Epithelial cell of proximal tubule (primary cell): ENCODE measurements at regions not wholly inside any gene's neighbourhood (a gene's known extent, or its start where the extent isn't known, plus 50 kb on each side); places are given as distances from the start of the nearest gene placed in this dataset.

ENCODE experiments used
- DNase-seq: peaks from one replicate; pipeline ENCODE4 v3.0.0-alpha.2; 2011; ENCODE audit warnings: low read depth
- H3K4me3 ChIP-seq: 2 replicates; pipeline ENCODE4 v1.5.1; 2011; ENCODE audit warnings: low read depth, mild to moderate bottlenecking, low read length
- TF ChIP-seq, protein P1 (sequence below): conservative IDR thresholded peaks from 2 replicates; pipeline ENCODE4 v1.5.1; 2012; ENCODE audit warnings: low read depth, mild to moderate bottlenecking, low read length

- H3K4me3 ChIP-seq = no peak overlapping the region
- TF ChIP-seq, protein P1, sequence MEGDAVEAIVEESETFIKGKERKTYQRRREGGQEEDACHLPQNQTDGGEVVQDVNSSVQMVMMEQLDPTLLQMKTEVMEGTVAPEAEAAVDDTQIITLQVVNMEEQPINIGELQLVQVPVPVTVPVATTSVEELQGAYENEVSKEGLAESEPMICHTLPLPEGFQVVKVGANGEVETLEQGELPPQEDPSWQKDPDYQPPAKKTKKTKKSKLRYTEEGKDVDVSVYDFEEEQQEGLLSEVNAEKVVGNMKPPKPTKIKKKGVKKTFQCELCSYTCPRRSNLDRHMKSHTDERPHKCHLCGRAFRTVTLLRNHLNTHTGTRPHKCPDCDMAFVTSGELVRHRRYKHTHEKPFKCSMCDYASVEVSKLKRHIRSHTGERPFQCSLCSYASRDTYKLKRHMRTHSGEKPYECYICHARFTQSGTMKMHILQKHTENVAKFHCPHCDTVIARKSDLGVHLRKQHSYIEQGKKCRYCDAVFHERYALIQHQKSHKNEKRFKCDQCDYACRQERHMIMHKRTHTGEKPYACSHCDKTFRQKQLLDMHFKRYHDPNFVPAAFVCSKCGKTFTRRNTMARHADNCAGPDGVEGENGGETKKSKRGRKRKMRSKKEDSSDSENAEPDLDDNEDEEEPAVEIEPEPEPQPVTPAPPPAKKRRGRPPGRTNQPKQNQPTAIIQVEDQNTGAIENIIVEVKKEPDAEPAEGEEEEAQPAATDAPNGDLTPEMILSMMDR = no peak
- no peak for DNase-seq
Observed at GRCh38 chr10:124214610-124215375, 121.4 kb upstream of the CHST15 start.

- TF ChIP-seq, protein P1 = no peak
- no peak overlapping the region for H3K4me3 ChIP-seq
- no peak for DNase-seq
Observed at GRCh38 chr10:124213899-124214510, 120.6 kb upstream of the CHST15 start.

DNA sequence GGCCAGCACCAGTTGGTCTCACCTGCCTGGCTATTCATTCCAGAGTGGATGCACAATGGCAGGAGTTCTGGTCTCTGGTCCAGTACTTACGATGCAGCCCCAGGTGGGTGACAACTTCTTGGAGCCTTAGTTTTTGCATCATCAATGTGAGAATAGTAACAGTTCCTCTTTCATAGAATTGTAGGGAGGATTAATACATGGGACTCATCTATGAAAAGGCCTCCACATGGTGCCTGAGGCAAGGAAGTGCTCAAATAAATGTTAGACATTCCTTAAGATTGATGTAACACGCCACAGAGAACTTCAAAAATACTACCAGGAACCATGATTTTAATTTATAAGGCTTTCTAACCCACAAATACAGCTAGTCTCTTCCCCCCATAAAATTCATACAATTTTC is 120.1 kb upstream of the CHST15 start:
- DNase-seq = no peak
- TF ChIP-seq, protein P1 = no peak
- H3K4me3 ChIP-seq = no peak overlapping the region

- DNase-seq = no peak
Observed at GRCh38 chr10:124212702-124213101, 119.3 kb upstream of the CHST15 start.

GRCh38 chr10:124211921-124212320 is 118.5 kb upstream of the CHST15 start:
- no peak for DNase-seq

More at GRCh38 chr10:124212702-124213101, 119.3 kb upstream of the CHST15 start:
- H3K4me3 ChIP-seq = no peak overlapping the region
- TF ChIP-seq, protein P1 = no peak

GRCh38 chr10:124210263-124210662 is 116.9 kb upstream of the CHST15 start:
- no peak overlapping the region for H3K4me3 ChIP-seq
- no peak for DNase-seq
- TF ChIP-seq, protein P1 = no peak

More at GRCh38 chr10:124211921-124212320, 118.5 kb upstream of the CHST15 start:
- TF ChIP-seq, protein P1 = no peak
- H3K4me3 ChIP-seq = no peak overlapping the region
